Fibroblast of mammary gland (primary cell): ENCODE measurements at regions not wholly inside any gene's neighbourhood (a gene's known extent, or its start where the extent isn't known, plus 50 kb on each side); places are given as distances from the start of the nearest gene placed in this dataset.

Experiments used
- DNase-seq: peaks from one replicate; pipeline ENCODE4 v3.0.0-alpha.2; 2010; ENCODE audit warnings: low read depth
- H3K4me3 ChIP-seq: 2 replicates; pipeline ENCODE4 v1.5.1; 2011; ENCODE audit warnings: low read depth, mild to moderate bottlenecking, low read length, moderate library complexity; ENCODE audit not compliant: control insufficient read depth
- CTCF ChIP-seq: conservative IDR thresholded peaks from 2 replicates; pipeline ENCODE4 v1.5.1; 2011; ENCODE audit warnings: low read depth, low read length, inconsistent platforms; ENCODE audit not compliant: control insufficient read depth, insufficient read depth

GRCh38 chr2:193627187-193627926 lies 1432.6 kb upstream of the TMEFF2 start:
- no peak for DNase-seq
- H3K4me3 ChIP-seq: no peak overlapping the region
- no peak for TF ChIP-seq CTCF

DNA sequence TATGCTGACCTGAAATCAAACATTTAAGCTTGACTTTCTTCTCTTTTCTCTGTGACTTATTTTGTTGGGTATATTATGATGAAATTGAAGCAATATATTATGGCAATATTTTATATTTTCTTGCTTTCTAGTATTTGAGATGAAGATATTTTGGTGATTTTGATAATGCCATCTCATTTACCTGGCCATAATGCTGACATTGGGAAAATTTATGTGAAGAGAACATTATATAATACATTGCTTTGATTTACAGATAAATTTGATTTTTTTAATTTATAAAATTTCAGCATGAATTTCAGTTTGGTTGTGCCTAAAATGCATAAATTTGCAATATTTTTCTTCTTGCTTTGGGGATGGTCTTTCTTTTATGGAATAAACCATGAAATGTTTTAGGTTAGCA lies 1413.7 kb upstream of the TMEFF2 start:
- TF ChIP-seq CTCF: no peak
- DNase-seq: no peak
- no peak overlapping the region for H3K4me3 ChIP-seq

GRCh38 chr2:193590831-193591230 lies 1396.1 kb upstream of the TMEFF2 start:
- TF ChIP-seq CTCF: no peak
- no peak for DNase-seq
- H3K4me3 ChIP-seq: no peak overlapping the region

DNA sequence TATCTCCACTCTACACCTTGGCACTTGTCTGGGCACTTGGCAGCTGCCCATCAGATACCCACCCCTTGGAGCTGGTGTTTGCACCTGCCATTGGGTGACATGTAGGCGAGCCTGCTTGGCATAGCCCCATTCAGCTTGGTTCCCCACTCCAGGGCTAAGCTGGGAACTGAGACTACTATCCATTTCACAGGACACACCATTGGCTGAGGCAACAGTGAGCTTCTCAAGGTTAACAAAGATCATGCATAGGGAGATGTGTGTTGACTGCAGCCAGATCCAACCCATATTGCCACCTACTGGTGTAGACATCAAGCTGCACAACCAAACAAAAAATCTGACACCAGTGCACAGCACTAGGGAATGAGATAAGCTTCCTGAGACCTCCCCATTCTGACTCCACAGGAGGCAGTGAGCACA lies 1389.8 kb upstream of the TMEFF2 start:
- peak; percentile 59 for TF ChIP-seq CTCF
- peak; percentile 48 for DNase-seq
- H3K4me3 ChIP-seq: no peak overlapping the region

DNA sequence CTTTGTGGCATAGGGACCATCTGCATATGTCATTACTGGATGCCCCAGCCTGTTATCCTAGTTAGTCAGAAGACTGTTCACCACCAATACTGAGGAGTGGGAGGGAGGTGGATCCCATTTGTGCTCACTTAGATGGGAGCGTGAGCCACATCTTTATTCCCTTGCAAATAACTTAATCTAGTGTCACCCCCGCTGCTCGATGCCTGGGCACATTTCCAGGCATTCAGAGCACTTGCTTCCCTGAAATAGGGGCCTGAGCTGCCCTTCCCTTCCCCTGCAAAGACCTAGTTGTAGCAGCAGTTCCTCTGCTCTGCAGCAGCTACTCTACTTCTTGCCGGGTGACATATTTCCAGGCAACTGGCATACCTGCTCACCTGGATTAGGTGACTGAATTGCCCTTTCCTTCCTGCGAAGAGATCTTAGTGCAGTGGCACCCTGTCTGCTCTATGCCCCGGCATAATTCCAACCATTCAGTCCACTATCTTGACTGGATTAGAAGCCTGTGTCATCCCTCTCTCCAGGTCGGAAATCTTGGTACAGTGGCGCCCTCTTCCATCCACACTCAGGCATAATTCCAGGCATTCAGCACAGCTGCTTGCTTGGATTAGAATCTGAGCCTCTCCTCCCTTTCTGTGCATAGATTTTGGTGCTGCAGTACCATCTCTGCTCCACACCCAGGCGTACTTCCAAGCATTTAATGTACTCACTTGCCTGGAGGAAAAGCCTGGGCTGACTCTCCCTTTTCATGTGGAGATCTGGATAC lies 1389.1 kb upstream of the TMEFF2 start:
- H3K4me3 ChIP-seq: no peak overlapping the region
- peak; percentile 41 for DNase-seq
- TF ChIP-seq CTCF: peak; percentile 39

GRCh38 chr2:193581807-193582206 lies 1387.1 kb upstream of the TMEFF2 start:
- DNase-seq: no peak
- H3K4me3 ChIP-seq: no peak overlapping the region
- no peak for TF ChIP-seq CTCF
